LNCAP (cell line): ENCODE measurements at regions not wholly inside any gene's neighbourhood (a gene's known extent, or its start where the extent isn't known, plus 50 kb on each side); places are given as distances from the start of the nearest gene placed in this dataset.
A peak's percentile ranks its signal among the peaks of the same experiment; 100 is the strongest.

ENCODE experiments used
- TF ChIP-seq, protein P1 (sequence below): fragments of 450-650 bp; IDR thresholded peaks from 2 replicates; pipeline ENCODE4 v1.5.1; 2017; ENCODE audit warnings: mild to moderate bottlenecking

DNA sequence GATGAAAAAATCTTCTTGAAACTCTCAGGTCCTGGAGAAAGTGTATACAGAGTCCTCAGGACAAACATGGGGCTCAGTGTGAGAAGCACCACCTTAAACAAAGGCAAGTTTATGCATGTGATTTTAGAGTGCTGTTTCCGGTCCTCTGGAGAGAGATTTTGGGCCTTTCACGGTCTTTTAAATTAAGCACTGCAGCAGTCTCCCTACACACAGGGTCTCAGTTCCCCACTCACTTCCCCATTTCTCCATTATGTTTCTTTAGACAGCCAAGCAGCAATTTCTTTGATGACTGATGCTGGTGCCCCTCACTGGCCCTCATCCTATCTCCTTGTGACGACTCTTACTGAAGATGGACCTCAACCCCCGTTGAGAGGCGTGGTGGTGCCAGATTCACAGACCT, 220.2 kb upstream of the CLINT1 start:
- TF ChIP-seq, protein P1, sequence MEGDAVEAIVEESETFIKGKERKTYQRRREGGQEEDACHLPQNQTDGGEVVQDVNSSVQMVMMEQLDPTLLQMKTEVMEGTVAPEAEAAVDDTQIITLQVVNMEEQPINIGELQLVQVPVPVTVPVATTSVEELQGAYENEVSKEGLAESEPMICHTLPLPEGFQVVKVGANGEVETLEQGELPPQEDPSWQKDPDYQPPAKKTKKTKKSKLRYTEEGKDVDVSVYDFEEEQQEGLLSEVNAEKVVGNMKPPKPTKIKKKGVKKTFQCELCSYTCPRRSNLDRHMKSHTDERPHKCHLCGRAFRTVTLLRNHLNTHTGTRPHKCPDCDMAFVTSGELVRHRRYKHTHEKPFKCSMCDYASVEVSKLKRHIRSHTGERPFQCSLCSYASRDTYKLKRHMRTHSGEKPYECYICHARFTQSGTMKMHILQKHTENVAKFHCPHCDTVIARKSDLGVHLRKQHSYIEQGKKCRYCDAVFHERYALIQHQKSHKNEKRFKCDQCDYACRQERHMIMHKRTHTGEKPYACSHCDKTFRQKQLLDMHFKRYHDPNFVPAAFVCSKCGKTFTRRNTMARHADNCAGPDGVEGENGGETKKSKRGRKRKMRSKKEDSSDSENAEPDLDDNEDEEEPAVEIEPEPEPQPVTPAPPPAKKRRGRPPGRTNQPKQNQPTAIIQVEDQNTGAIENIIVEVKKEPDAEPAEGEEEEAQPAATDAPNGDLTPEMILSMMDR, result no peak

DNA sequence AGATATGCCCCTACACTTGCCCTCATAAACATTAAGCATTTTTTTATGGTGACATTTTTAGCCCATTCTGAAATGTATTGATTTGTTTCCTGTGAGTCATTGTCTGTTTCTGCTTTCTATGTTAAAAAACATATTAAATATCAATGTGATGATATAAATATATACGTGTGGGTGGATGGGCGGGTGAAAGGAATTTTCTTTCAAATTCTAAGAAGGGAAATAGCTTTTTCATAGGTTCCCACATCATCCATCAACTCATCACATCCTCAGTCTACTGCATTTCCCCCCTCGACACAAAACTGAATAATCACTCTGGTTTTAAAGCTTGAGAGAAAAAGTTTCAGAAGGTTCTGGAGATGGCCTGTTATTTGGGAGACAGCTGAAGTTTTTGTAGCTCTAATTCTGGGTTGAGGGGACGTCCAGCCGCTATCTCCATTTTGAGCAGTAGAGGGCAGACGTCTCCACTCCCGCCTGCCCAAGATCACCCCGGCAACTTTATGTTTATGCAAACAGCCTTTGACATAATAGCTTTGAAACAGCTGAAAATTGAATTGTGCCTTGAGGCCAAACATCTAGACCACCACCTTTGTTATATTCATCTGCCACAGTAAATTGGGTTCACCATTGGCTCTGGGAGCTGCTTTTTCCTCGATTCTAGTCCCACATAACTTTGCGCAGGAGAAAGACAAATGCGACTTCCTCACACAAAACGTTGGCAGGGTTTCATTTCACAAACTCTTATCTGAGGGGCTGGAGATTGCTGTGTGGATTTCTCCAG, 216.2 kb upstream of the CLINT1 start:
- TF ChIP-seq, protein P1, result peak; percentile 89

DNA sequence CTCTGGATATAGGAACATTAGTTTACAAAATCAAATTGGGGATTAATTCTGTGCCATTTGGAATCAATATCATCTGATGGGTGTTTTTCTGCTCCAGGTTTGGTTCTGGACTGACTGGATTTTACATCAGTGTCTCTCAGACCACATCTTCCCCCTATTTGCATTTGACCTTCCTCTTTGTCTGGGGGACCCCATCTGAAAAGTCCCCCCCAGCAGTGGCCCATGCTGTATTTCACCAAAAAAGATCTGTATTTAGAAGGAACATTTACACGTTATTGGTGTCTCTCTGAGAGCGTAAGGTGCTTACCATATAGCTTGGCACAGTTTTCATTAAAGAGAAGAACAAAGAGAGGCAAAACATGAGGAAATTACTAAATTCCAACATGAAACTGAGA, 215.6 kb upstream of the CLINT1 start:
- TF ChIP-seq, protein P1, result no peak

DNA sequence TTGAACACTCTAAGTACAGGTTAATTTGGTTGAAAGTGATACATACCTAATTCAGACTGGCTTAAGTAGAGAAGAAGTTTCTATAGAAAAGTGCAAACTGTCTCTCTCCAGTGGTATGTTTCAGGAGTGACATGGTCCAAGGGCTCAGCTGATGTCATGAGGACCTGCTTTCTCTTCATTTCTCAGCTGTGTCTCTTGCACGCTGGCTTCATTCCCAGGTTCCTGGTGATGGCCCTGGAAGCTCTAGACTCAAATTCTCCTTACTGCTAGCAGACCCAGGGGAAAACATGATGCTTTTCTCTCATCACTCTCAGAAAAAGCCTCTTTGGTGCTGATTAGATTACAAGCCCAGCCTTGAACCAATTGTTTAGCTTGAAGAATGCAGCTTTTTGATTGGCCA, 211.9 kb upstream of the CLINT1 start:
- TF ChIP-seq, protein P1, result no peak

DNA sequence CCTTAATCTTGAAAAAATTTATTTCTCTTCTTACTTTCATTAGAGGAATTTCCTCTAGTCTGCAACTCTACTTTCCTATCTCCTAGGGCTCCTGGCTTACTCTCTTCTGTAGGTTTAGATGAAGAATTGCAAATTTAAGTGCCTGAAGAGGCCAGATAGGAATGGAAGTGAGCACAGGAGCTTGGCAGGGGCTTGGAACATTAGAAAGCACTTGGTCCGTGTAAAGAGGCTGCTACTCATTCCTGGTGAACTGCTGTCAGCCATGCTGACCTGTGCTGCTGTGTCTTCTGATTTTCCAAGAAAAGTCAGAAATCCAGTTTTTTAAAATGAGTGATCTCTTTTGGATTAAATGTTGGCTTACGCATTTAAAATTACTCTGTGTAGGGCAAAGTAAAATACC, 210.9 kb upstream of the CLINT1 start:
- TF ChIP-seq, protein P1, result no peak

DNA sequence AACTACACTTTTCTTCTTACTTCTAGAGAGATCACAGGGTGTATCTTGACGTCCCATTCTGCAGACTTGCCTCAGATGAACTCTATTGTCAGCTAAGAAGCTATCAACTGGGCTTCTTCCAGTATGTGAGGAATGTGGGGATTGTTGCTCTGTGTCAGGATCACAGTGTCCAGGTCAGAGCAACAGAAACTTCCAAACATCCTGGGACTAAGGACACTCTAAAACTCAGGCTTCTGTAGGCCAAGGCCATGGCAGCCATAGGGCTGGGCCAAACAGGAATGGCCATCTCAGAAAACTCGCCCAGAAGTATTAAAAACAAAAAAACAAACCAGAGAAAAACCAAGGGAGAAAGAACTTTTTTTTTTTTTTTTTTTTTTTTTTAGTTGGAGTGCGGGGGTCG, 210.0 kb upstream of the CLINT1 start:
- TF ChIP-seq, protein P1, result no peak

DNA sequence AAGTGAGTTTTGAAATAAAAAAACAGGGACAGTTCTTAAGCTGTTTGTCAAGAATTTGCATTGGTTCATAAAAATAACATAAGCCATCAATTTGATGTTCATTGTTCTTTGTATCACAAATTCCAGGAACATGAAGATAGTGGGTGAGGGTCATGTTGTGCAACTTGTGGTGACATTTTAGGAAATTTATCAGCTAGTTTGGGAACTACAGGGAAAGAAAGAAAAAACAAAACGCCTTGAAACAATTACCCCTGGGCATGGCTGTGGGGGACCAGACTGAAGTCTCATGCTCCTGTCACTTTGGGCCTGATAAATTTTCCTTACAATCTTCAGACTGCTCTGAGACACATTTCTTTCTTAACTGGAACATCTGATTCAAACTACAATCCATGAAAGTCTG, 207.1 kb upstream of the CLINT1 start:
- TF ChIP-seq, protein P1, result no peak
